ENCODE measurements at regions not wholly inside any gene's neighbourhood (a gene's known extent, or its start where the extent isn't known, plus 50 kb on each side); places are given as distances from the start of the nearest gene placed in this dataset.

DNA sequence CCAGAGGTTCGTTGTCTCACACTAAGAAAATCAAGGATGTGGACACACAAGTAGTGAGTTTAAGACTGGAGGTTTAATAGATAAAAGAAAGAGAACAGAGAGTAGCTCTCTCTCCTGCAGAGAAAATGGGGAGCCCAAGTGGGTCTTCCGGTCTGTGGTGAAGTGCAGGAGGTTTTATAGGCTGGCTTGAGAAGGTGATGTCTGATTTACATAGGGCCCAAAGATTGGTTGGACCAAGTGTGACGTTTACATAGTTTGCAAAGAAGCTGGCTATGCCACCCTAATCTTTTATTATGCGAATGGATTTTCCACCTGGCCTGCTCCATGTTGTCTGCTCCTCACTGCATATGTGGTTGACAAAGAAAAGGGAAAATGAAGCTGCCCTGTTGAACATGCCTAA is 430.4 kb upstream of the TRIB2 start:
- no peak for DNase-seq (ENCODE audit: low read depth)

DNA sequence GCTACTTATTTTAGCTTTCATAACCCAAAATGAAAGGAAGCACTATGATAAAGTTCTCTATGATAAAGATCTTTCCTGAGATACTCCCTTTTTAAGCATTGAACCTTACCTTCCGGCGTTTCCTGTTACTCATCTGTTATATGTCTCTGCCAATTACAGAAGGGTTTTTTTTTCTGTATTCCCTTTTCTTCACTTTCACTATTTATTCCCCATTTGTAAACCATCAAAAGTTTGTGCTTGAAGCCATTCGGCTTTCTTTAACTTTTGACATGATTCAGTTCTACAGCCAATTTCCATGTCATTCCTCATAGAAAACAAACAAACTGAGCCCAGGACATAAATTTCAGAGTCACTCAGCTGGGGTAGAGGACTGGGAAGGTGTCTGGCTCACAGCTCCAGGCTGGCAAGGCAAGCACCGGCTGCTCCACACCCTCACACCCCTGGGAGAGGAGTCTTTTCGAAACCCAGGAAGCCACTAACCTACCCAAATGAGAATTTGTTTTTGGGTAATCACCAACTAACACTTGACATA is 429.4 kb upstream of the TRIB2 start:
- no peak for DNase-seq (ENCODE audit: low read depth)

DNA sequence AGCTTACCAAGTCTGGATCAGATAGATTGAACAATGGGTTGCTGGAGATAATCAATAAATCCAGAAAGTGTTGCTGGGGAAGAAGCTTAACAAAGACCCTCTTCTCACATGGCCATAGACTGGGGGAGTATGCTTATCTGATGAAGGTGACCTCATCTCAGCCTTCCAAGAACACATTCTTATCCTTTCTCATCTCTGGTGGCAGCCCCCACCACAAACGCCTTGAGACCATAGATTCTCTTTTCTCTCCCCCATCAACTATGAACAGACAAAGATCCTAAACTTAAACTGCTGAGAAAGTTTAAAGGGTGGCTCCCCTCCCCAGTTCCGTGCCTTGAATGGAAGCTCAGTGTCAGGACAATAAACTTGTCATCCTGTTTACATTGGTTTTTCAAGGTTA is 428.7 kb upstream of the TRIB2 start:
- no peak for DNase-seq (ENCODE audit: low read depth)

DNA sequence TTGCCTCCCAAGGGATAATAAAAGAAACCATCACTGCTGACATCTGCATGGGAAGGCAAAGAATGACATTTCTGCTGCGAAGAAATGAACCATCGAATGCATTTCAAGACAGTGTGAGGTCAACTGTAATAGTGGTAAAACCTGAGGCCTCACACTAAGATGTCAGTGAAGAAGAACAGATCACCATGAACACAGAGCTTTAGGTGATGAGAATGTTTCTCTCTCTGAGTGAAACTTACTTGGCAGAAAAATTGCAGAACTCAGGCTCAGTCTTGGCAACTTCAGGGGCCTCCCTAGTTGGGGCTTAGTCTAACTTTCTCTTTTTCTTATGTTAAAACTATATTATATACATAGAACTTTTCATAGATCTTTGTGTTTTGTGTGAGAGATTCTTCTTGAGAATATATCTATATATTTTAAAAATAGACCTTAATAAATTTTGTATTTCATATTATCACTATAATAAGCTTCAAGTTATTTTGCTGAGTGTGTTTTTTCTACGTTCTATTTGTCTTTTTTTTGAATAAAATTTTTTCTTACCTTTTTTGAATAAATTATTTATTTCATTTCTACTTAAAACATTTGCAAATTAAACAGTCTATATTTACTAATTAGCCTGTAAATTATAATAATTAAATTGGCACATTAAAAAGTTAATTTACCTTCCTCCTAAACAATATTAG is 427.5 kb upstream of the TRIB2 start:
- no peak for DNase-seq (ENCODE audit: low read depth)

DNA sequence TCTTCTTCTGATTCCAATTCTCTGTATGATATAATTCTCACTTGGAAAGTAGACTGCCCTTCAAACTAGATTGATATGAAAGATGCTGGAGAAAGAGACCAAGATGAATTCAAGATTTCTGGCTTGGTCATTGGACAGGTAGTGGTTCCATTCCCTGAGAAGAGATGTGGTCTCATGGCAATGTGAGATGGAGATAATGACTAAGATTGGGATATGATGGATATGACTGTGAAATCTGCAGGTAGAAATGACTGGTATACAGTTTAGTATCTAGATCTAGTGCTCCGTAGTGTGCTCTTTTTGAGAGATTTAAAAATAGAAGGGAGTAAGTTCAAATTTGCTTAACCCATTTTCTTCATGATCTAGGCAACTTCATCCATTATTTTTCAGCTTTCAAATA is 425.4 kb upstream of the TRIB2 start:
- no peak for DNase-seq (ENCODE audit: low read depth)

DNA sequence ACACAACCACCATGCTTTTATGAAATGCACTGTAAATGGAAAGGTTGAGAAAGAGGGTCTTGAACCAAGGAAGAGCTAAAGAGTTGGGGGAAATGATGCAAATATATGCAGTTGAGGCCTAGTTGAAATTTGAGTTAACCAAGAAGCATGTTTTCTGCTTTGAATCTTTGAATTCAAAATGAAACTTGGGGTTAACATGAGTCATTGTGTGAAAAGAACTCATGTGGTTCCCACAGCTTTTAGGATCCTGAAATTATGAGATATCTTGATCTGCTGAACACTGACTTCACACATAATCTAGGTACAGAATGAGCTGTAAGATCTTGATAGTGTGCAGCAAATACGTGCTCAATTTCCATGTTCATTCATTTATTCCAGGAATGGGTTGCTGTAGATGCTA is 422.9 kb upstream of the TRIB2 start:
- DNase-seq (ENCODE audit: low read depth): no peak

DNA sequence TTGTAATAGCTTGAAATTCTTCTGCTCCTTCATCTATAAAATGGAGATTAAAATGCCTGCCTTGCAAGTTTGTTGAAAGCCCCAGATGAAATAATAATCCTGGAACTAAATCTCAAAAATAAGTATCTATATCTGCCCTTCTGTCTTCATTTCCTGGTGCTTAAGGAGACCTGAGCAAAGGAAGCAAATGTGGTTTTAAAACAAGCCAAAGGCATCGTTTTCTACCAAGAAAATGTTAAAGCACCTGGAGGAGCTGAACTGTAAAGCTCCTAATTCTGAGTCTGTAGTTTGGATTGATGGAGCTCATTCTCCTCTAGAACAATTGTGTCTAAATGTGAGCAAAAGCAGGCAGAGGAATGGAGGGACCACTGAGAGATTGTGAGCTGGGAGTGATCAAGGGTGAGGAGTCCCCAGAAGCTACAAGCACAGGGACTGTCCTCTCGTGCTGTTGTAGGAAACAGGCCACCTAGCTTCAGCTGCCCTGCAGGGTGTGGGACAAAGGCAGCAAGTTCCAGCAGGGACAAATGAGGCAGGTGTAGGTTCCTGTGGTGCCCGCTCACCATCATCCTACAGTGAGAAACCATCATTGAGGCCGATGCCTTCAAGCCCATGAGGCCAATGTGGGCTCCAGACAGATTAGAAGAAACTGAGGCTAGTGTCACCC is 420.7 kb upstream of the TRIB2 start:
- DNase-seq (ENCODE audit: low read depth): no peak

DNA sequence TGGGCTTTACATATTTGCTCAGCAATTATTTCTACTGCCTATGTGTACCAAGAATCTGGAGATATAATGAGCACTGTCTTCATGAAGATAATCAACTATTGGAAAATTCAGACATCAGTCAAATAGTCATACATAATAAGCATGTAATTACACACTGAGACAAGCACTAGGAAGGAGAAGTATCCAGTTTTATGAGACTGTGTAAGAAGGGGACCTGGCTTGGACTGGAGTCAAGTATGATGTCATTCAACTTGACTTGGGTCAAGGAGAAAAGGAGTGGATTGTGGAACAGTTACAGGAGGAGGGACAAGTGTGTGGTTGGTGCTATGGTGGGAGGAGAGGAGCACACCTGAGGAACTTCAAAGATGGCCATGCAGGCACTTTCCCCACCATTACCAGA is 419.8 kb upstream of the TRIB2 start:
- DNase-seq (ENCODE audit: low read depth): no peak

DNA sequence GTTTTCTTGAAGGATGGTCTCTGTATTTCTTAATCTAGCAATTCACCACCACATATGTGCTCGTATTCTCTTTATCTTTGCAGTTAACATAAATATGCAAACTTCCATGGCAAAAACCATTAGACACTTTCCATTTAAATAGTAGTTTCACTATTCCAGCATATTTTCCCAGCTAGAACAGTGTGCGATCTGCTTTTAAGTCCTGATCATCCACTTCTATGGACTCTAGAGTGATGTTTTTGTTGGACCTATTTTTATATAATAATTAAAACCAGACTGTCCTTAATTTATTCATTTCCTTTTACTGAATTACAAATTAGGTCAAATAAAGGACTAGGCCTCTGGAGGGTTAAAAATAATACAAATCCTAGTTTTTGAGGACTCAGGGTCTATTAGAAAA is 418.4 kb upstream of the TRIB2 start:
- DNase-seq (ENCODE audit: low read depth): no peak

DNA sequence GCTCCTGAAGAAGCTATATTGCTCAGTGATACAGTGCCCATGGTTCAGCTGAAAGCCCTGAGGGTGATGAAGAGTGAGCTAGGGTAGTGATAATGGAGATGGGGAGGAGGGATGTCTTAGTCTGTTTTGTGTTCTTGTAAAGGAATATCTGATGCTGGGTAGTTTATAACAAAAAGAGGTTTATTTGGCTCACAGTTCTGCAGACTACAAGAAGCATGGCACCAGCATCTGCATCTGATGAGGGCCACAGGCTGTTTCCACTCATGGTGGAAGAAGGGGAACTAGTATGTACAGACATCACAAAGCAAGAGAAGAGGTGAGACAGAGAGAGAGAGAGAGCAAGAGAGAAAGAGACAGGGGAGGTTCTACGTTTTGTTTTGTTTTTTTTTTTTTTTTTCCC is 417.3 kb upstream of the TRIB2 start:
- DNase-seq (ENCODE audit: low read depth): no peak

DNA sequence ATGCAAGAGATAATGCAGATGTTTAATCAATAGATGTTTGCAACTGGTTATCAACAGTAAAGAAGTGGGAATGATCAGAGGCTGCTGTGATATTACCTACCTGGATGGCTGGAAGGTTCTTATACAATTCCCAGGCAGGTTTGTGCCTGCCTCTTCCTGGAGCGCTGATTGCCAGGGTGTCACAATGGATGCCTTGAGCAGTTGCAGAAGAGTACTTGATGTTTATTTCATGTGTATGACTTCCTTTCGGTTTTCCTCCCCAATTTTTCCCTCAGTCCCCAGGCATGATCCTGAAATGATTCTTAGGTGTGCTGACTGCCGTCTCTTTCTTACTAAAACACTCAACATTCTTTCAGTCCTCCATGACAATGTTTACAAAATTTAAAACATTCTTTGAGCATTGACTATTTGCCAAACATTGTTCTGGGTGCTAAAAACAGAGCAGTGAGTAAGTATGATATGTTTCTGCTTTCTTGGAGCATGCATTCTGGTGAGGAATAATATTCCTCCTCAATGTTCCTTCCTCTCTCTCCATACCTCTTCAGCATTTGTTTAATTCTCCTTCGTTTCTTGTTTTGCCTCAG is 416.6 kb upstream of the TRIB2 start:
- DNase-seq (ENCODE audit: low read depth): no peak

DNA sequence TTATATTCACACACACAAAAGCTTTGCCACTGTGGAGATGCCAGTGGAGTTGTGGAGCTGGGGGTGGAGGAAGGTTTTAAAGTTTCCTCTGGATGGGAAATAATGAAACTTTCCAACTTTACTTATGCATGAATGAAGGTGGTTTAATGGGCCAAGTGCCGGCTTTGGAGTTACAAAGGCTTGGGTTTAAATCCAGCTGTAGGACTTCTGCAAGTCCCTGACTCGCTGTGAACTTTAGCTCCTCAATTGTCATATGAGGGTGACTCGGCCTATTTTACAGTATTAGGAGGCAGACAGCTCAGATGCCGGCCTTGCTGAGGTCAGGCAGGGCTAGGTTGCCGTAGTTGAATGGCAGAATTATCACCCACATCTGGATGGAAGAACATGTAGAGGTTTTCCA is 415.8 kb upstream of the TRIB2 start:
- no peak for DNase-seq (ENCODE audit: low read depth)

DNA sequence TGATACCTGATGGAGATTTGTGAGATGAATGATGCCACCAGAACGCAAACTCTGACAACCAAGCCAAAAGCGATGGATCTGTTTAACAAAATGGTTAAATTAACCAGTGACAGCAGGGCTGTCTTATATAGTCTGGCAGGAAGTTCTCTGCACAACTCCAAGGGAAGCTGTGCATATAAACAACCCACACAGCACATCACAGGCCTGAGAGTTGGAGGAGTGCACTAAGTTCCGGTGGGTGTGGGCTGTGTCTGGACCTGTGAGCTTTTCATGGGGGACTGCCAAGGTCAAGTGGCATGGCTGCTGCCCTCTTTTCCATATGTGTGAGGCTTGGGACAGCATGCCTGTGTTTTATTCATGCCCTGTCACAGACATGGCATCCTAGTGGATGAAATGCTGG is 414.6 kb upstream of the TRIB2 start:
- no peak for DNase-seq (ENCODE audit: low read depth)

DNA sequence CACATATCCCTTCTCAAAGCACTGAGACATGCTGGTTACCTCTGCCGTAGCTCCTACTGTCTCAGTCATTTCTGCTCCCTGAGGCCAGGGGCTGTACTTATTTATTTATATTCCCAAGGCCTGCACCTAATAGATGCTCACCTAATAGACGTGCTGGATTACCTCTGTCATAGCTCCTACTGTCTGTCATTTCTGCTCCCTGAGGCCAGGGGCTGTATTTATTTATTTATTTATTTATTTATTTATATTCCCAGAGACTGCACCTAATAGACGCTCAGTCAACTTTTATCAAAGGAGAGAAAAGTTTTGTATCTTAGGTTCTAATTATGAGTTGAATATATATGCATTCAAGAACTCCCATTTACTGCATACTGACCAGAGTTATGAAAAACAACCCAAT is 414.0 kb upstream of the TRIB2 start:
- no peak for DNase-seq (ENCODE audit: low read depth)

DNA sequence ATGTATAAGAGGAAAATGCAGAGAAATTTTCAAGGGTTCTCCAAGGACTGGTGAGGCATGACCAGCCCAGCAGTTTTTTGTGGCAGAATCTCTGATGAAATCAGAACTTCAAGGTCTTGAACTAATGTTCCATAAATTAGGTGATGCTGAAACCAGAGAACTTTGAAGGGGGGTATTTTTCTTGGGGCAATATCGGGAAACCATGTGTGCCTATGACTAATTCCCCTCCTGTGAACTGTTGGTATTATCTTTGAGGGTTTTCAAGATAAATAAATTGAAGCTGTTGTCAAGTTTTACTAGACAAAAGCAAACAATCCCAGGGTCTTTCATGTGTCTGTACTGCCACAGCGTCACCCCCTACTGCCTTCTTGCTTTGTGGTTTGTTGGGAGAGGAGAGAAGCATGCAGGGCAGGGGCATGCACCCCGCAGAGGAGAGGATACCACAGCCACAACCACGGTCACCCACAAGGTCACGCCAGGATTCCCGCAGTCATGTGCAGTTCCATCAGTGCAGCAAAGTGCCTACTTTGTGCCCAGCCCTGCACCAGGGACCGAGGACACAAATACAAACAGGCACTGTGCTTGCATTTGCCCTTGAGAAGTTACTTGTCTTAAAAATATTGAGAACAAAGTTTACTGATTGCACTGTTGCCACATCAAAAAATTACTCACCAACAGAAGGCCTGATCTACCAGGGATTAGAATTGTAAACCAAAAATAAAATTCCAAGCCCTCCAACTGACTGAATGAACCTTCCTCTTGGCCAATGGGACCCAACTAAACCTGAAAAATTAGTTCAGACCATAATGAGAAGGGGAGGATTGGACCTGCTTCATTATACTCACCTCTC is 413.3 kb upstream of the TRIB2 start:
- DNase-seq (ENCODE audit: low read depth): no peak

DNA sequence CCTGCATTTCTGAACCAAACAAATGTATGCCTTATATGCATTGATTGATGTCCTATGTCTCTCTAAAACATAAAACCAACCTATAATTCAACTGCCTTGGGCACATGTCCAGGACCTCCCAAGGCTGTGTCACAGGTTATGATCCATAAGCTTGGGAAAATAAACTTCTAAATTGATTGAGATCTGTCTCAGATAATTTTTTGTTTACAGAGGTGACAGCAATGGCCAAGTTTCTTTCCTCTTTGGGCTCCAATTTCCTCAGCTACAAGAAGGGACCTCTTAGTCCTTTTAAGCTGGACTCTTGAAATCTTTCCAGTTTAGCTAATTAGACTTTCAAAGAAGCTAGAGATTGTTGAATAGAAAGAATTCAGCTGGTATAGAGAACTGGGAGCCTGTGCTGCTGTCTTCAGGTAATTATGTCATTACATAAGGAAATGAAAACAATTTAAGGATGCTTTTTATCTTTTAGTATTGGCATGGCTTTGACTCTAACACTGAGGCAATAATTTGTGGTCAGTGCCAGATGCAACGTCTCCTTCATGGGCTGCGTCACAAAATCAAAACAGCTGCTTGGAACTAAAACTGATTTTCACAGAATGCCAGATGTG is 412.1 kb upstream of the TRIB2 start:
- DNase-seq (ENCODE audit: low read depth): no peak

DNA sequence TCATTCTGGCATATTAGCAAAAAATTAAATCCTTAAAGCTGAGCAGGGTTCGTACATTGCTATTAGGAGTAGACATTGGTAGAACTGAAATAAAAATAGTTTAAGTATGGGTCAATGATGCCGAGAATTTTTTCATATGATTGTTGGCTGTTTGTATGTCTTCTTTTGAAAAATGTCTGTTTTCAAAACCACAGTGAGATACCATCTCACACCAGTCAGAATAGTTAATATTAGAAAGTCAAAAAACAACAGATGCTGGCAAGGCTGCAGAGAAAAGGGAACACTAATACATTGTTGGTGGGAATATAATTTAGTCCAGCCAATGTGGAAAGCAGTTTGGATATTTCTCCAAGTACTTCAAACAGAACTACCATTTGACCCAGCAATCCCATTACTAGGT is 410.8 kb upstream of the TRIB2 start:
- DNase-seq (ENCODE audit: low read depth): no peak

DNA sequence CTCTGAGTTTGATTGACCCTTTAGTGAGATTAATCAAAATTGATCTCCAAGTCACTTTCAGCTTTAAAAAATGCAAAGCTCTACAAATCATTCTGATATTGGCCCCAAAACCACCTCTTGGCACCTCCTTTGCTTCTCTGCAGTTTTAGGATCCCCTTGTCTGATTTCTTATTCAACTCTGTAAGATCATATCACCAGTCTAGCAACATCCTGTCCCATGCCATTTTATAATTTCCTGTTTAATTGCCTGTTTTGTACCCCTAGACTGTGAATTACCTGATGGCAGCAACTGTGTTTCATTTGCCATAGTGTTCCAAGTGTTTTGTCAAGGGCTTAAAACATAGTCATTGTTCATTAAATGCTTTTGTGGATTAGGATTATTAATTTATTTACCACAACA is 406.3 kb upstream of the TRIB2 start:
- DNase-seq (ENCODE audit: low read depth): no peak

DNA sequence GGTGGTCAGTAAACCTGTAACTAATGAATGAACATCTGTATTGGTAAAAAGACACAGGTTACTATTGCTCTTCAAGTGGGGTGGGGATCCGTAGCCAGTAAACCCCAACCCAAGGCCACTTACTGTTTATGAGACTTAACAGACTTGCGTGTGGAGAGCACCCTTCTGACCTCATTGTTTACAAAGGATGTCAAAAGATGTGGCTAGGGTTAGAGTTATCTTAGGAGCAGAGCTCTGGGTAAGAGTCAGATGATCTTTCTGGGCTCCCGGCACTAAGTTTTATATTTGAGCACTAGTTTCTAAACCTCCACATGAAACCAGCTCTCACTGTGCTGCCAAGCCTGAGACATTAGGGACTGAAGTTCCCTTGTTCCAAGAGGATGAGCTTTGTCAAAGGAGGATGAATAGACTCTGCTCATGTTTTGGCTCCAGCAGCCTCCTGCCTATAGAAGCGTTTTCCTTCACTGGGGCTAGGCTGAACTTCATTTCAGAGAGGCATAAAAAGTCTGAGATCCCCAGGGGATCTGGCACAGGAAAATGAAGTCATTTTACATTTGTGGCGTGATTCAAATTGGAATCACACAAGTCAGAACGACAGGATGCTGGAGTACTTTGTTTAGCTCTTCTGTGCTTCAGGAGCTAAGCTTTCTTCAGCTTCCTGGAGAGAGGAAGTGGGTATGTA is 403.1 kb upstream of the TRIB2 start:
- no peak for DNase-seq (ENCODE audit: low read depth)

DNA sequence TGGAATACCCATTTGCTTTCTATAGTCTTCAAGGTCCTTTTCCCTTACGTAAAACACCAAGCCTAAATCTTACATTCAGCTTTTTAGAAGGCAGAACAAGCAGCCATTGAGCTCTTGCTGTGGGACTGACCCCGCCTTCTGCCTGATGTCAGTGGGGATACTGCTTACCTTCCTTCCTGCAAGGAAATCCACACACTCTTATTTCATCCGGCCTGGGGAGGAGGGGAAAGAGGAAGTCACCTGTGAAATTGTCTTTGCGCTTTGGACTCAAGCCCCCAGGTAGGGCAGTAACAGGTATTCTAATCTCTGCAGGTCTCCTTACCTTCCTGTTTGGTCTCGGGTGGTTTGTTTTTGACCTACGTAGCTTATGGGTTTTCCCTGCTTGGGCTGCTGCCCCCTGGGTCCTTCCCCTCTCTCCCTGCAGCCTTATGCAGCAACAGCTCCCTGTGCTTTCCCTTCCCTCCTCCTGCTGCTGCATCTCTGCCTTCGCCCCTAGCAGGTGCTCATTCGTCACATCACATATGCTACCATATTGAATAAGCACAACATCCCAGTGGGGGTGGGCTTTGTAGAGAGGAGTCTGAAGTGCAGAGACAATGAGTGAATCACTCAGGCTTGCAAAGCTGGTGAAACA is 402.5 kb upstream of the TRIB2 start:
- DNase-seq (ENCODE audit: low read depth): no peak

DNA sequence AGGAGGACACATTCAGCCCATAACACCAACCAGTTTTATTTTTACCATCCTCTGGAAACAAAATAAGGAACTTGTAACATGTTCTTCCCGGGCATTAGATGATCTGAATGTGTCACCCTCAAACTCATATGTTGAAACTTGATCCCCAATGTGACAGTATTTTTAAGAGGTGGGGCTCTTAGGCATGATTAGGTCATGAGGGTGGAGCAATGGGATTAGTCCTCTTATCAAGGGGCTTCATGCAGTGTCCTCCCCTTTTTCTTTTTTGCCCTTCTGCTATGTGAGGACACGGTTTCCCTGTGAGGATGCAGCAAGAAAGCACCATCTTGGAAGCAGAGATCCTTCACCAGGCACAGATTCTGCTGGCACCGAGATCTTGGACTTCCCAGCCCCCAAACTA is 401.5 kb upstream of the TRIB2 start:
- no peak for DNase-seq (ENCODE audit: low read depth)
